ENCODE measurements at regions not wholly inside any gene's neighbourhood (a gene's known extent, or its start where the extent isn't known, plus 50 kb on each side); places are given as distances from the start of the nearest gene placed in this dataset.

DNA sequence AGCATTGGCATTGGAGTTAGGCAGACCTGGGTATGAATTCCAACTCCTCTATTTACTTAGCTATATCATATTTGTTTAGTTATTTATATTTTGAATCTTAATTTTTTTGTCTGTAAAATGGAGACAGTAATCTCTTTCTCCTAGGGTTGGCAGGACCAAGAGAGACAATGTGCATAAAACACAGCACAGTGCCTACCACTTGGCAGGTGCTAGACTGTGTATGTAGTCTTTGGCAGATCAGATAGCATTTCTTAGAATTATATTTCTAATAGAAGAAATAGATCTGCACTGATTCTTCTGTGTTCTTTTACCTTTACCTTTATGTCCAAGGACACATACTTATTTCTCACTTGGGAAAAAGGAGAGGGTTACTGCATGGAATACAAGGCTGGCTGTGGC lies 177.2 kb downstream of the GIPC2 start:
- Histone ChIP-seq H3K4me3 (ENCODE audit: low read depth, low read length) (no peak overlapping the region), H3K27me3 (ENCODE audit: control insufficient read depth, insufficient read depth, low read length) (0 out of 2 replicates have a peak, but pooled peaks cover 1% of the 10 kb centered on the region), H3K36me3 (ENCODE audit: control insufficient read depth, insufficient read depth, low read length) (no peaks in the 10 kb centered on the region)
- ChIA-PET POLR2A (no interaction called here), CTCF (no interaction called here)
- no peak for DNase-seq (ENCODE audit: low read depth)
- TF ChIP-seq CTCF (IDR thresholded peaks at IDR 0.05; ENCODE audit: insufficient read depth, low read depth, low read length), result no peak

- Histone ChIP-seq H3K4me3 (ENCODE audit: low read depth, low read length) (no peak overlapping the region), H3K27me3 (ENCODE audit: control insufficient read depth, insufficient read depth, low read length) (0 out of 2 replicates have a peak, but pooled peaks cover 1% of the 10 kb centered on the region), H3K36me3 (ENCODE audit: control insufficient read depth, insufficient read depth, low read length) (no peaks in the 10 kb centered on the region)
- ChIA-PET POLR2A (no interaction called here), CTCF (no interaction called here)
- DNase-seq (ENCODE audit: low read depth), result no peak
- TF ChIP-seq CTCF (IDR thresholded peaks at IDR 0.05; ENCODE audit: insufficient read depth, low read depth, low read length), result no peak
Observed at GRCh38 chr1:78223417-78224215, 177.8 kb downstream of the GIPC2 start.

GRCh38 chr1:78224246-78224785 lies 178.6 kb downstream of the GIPC2 start:
- DNase-seq (ENCODE audit: low read depth), result no peak
- no peaks in the 10 kb centered on the region for H3K36me3 ChIP-seq (ENCODE audit: control insufficient read depth, insufficient read depth, low read length)
- CTCF ChIA-PET, result interaction anchor here (1.2 to 1.4 kb wide), 2 partner anchors 9 to 30 kb away, joined by 3 to 4 read pairs; no protein-coding TSS in a partner anchor
- H3K4me3 ChIP-seq (ENCODE audit: low read depth, low read length), result no peak overlapping the region
- no peak for TF ChIP-seq CTCF (IDR thresholded peaks at IDR 0.05; ENCODE audit: insufficient read depth, low read depth, low read length)
- 0 out of 2 replicates have a peak, but pooled peaks cover 1% of the 10 kb centered on the region for H3K27me3 ChIP-seq (ENCODE audit: control insufficient read depth, insufficient read depth, low read length)
- POLR2A ChIA-PET, result no interaction called here

- POLR2A ChIA-PET, result no interaction called here
- no peak for TF ChIP-seq CTCF (IDR thresholded peaks at IDR 0.05; ENCODE audit: insufficient read depth, low read depth, low read length)
- no peaks in the 10 kb centered on the region for H3K36me3 ChIP-seq (ENCODE audit: control insufficient read depth, insufficient read depth, low read length)
- DNase-seq (ENCODE audit: low read depth), result no peak
- 0 out of 2 replicates have a peak, but pooled peaks cover 1% of the 10 kb centered on the region for H3K27me3 ChIP-seq (ENCODE audit: control insufficient read depth, insufficient read depth, low read length)
- H3K4me3 ChIP-seq (ENCODE audit: low read depth, low read length), result no peak overlapping the region
- CTCF ChIA-PET, result interaction anchor here (1.1 to 1.4 kb wide), 3 partner anchors 9 to 47 kb away, joined by 3 to 4 read pairs (median 3); no protein-coding TSS in a partner anchor
Observed at GRCh38 chr1:78224861-78225552, 179.2 kb downstream of the GIPC2 start.

DNA sequence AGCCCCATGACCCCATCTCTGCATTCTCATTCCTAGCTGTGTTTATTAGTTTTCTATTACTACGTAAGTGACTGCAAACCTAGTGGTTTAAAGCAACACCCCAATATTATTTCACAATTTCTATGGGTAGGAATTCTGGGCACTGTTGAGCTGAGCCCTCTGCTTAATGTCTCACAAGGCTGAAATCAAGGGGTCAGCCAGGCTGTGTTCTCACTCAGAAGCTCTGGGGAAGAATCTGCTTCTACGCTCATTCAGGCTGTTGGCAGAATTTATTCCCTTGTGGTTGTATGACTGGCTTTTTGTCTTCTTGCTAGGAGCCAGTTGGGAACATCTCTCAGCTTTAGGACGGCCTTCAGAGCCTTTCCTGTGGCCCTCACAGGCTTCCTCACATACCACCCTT lies 181.0 kb downstream of the GIPC2 start:
- H3K4me3 ChIP-seq (ENCODE audit: low read depth, low read length), result no peak overlapping the region
- POLR2A ChIA-PET, result no interaction called here
- no peak for TF ChIP-seq CTCF (IDR thresholded peaks at IDR 0.05; ENCODE audit: insufficient read depth, low read depth, low read length)
- H3K36me3 ChIP-seq (ENCODE audit: control insufficient read depth, insufficient read depth, low read length), result no peaks in the 10 kb centered on the region
- 0 out of 2 replicates have a peak, but pooled peaks cover 1% of the 10 kb centered on the region for H3K27me3 ChIP-seq (ENCODE audit: control insufficient read depth, insufficient read depth, low read length)
- DNase-seq (ENCODE audit: low read depth), result no peak
- CTCF ChIA-PET, result no interaction called here

All from BJ (cell line).